Adrenal gland (tissue), 5 donors: ENCODE measurements at regions not wholly inside any gene's neighbourhood (a gene's known extent, or its start where the extent isn't known, plus 50 kb on each side); places are given as distances from the start of the nearest gene placed in this dataset.

Source experiments
- POLR2A ChIP-seq, 2 donors: fragments of 450-650 bp; IDR thresholded peaks; one replicate each; pipeline ENCODE4 v1.6.1; 2017; ENCODE audit warnings: antibody characterized with exemption in 2 of 2, mild to moderate bottlenecking in 2 of 2, moderate library complexity in 1 of 2
- TF ChIP-seq, protein P1 (sequence below), 6 experiments: fragments of 450-650 bp in 4 of 6; fragments of 200-600 bp in 2 of 6; sonication (generic) in 1 of 6; IDR thresholded peaks; 1 replicate in 5 of 6; 2 replicates in 1 of 6; pipeline versions ENCODE4 v1.5.1 to v1.8.0; 2016 to 2021; ENCODE audit warnings: antibody characterized with exemption in 6 of 6, mild to moderate bottlenecking in 2 of 6, moderate library complexity in 1 of 6
- donor health status: DM: no; HTN: no; CAD: no.

DNA sequence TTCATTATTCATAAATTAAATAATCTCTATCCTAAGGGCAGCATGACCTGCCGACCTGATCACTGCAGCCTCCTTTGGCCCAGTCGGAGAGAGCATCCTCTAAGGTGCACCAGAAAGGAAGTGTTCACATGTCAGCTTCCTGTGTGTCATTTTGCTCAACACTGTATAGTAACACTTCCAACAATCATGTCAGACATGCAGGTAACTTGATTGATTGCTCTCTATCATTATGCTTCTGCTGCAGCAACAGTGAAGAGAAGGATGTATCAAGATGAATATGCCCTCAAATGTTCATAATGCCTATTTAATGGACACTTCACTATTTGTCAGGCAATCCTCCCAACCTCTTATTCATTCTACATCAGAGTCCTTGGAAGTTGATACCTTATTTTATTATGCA, 332.3 kb downstream of the CDH7 start:
- TF ChIP-seq, protein P1, sequence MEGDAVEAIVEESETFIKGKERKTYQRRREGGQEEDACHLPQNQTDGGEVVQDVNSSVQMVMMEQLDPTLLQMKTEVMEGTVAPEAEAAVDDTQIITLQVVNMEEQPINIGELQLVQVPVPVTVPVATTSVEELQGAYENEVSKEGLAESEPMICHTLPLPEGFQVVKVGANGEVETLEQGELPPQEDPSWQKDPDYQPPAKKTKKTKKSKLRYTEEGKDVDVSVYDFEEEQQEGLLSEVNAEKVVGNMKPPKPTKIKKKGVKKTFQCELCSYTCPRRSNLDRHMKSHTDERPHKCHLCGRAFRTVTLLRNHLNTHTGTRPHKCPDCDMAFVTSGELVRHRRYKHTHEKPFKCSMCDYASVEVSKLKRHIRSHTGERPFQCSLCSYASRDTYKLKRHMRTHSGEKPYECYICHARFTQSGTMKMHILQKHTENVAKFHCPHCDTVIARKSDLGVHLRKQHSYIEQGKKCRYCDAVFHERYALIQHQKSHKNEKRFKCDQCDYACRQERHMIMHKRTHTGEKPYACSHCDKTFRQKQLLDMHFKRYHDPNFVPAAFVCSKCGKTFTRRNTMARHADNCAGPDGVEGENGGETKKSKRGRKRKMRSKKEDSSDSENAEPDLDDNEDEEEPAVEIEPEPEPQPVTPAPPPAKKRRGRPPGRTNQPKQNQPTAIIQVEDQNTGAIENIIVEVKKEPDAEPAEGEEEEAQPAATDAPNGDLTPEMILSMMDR (IDR thresholded peaks at IDR 0.05), result no peak
- no peak for TF ChIP-seq POLR2A (IDR thresholded peaks at IDR 0.05)
